DMS79 (cell line): ENCODE measurements at regions not wholly inside any gene's neighbourhood (a gene's known extent, or its start where the extent isn't known, plus 50 kb on each side); places are given as distances from the start of the nearest gene placed in this dataset.
"Not testable (repeated sequence)": the region's sequence is repeated elsewhere in the genome, so short reads cannot be mapped to it uniquely, and the experiment has no call there.

ENCODE experiments used
- DNase-seq: peaks from one replicate; lab custom pipeline; 2025; lab: John Stamatoyannopoulos, UW

DNA sequence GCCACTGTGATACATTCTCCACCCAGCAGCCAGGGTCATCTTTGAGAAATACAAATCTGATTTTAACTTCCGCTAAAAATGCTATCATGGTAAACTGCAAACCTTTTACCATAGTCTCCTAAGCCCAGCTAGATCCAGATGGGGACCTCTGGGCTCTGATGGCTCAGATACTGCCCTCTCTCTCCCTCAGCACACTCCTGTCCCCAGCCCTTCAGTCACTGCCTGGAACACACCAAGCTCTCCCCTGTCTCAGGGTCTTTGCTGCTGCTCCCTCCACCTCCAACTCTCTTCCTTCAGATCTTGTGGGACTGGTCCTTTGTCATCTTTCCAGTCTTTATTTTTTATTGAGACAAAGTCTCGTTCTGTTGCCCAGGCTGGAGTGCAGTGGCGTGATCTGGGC, 65.1 kb downstream of the SPRY4 start:
- DNase-seq, result no peak

DNA sequence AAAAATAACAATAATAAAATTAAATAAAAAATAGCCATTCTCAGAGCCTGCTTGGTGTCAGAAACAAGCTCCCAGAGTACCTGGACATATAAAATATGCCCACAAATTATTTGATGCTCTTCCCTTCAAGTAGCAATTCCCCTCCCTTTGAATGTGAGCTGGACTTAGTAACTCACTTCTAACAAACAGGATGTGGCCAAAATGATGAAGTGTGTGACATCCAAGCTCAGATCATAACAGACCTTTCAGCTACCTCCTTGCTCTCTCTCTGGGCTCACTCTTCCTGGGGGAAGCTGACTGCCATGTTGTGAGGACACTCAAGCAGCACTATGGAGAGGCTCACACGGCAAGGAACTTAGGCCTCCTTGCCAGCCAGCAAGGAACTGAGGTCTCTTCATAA, 69.0 kb downstream of the SPRY4 start:
- DNase-seq, result no peak

DNA sequence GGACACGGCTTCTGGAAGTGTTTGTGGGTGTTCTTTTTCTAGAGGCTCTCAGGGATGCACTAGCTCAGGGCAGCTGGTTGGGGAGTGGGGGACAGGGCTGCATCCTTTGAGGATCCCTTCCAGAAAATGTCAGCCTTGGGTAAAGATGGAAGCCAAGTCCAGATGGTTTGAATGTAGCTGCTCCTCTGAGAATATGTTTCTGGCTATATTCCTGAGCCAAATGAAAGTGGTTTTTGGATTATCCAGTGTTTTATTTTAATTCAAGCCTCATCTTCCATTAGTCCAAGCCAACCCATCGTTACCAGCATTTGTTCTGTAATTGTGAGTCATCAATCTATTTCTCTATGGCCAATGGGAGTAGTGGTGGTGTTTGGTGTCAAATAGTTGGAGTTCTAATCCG, 70.4 kb downstream of the SPRY4 start:
- DNase-seq, result no peak

DNA sequence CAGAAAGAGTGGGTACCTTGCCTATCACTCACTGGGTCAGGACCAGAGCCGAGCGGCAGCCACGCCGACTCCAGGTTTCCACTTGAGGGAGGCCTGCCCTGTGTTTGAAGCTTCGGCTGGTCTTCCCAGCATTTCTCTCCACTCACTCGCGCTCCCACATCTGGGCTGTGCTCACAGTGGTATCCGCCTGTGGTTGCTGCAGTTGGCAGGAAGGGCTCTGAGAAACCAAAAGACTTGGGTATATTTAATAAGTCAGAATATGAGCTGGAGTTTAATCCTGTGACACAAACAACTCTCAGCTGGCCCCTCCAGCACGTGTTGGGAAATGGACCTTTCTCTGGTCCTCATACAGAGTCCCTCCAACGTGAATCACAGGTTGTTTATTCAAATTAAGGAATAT, 70.9 kb downstream of the SPRY4 start:
- no peak for DNase-seq

DNA sequence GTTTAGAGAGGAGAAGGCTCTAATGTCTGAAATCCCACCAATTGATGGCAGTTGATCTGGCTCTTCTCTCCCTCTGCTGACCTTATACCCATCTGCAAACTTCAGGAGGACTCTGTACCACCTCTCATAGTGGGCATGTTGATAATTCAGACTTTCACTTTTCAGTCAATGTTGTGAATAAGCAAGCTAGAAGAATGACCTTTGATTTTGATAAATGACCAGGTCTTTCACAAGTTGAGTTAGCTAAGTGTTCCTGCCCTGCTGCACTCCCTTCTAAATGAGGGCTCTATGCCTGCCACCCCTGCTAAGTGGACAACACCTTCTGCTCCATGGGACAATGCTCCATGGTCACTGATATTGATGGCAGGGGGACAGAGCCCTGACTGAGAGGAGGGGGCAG, 74.7 kb downstream of the SPRY4 start:
- DNase-seq, result no peak

DNA sequence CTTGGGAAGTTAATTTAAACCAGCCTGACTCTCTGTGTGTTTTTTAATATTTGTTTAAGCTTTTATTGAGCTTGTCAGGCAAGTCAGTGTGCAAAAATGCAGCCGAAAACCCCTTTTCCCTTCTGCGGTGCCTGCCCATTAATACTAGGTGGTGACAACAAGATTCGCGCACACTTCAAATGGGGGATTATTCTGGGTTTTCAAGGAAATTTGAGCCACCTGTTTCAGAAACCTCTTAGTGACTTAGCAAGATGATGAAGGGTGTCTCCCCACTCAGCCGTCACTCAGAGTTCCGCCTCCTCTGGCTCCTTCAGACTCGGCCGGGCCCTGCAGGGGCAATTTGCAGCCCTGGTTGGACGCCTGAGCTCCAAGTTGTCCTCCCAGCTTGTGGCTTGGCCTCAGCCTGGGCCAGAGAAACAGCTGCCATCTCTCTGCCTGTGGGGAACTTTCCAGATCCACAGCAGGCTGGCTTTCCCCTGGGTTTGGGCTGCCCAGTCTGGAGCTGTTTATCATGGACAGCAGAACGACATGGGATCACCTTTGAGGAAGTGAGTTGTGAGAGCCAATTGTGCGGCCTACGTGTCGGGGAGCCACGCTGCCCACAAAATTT, 75.9 kb downstream of the SPRY4 start:
- no peak for DNase-seq

DNA sequence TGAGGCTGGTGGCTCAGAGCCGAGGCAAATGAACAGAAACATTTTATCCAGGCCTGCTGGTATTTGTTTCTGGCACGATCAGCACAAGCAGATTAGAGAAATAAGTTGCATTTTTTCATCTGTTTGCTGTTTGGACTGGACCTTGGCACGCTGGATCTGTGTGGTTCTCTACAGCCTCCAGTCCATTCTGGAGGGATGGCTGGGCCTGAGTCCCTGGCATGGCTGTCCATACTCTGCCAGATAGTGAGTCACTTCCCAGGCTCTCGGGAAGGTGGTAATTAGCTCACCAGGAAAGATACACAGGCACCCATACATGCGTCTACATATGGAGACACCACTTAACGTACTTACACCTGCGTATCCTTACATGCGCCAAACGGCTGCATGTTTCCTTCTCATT, 78.6 kb downstream of the SPRY4 start:
- DNase-seq, result no peak

DNA sequence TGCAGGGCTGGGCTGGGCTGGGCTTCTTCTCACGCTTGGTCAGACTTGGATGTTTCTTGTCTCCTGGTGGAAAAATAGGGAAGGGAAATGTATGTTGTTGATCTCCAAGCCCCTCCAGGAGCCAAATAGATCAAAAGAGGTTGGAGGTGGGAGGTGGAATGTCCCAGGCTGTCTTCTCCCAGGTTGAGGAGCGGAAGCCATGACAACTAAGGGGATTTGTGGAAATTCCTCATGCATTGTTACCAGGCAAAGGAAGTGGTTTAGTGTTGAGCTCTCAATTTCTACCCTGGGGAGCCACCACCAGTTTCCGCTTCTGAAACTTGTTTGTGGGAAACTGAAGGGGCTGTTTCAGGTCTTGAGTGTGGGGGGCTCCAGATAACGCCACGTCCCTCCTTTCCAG, 79.0 kb downstream of the SPRY4 start:
- no peak for DNase-seq

DNA sequence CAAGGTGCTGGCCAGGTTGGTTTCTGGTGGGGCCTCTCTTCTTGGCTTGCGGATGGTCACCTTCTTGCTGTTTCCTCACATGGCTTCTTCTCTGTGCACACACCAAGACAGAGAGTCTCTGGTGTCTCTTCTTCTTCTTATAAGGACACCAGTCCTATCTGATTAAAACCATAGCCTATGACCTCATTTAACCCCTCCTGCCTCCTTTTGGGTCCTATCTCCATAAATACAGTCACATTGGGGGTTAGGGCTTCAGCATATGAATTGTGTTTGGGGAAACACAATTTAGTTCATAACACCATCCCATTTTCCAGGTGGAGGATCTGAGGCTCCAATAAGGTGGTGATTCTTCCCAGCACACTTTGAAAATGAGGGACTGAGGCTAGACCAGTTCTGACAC, 80.4 kb downstream of the SPRY4 start:
- DNase-seq, result no peak

DNA sequence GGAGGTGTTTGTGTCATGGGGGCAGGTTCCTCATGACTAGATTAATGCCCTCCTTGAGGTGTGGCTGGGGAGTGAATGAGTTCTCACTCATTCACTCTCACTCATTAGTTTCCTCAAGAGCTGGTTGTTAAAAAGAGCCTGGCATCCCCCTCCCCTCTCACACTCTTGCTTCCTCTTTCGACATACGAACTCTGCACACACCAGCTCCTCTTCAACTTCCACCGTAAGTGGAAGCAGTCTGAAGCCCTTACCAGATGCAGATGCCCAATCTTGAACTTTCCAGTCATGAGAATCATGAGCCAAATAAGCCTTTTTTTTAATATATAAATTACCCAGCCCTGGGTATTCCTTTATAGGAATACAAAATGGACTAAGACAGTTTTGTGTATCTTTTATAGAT, 82.5 kb downstream of the SPRY4 start:
- no peak for DNase-seq

DNA sequence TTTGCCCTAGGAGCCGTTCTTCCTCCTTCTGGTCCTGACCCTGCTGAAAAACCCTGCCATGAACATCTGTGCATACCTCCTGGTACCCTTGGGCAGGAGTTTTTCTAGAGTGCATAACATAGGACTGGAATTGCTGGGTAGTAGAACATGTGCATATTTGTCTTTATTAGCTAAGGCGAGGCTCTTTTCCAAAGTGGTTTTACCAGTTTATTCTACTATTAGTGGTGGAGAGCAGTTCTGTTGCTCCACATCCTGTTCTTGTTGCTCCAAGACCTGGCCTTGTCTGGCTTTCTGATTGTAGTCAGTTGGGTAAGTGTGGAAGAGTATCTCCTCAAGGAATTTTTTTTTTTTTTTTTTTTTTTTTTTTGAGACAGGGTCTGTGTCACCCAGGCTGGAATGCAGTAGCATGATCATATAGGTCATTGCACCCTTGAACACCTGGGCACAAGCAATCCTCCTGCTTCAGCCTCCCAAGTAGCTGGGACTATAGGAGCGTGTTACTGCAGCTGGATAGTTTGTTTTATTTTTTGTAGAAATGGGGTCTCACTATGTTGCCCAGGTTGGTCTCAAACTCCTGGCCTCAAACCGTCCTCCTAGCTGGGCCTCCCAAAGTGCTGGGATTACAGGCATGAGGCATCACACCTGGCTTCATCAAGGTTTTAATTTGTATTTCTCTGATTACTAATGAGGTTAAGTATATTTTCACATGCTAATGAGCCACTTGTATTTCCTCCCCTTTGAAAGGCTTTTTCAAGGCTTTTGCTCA, 85.2 kb downstream of the SPRY4 start:
- DNase-seq, result no peak

DNA sequence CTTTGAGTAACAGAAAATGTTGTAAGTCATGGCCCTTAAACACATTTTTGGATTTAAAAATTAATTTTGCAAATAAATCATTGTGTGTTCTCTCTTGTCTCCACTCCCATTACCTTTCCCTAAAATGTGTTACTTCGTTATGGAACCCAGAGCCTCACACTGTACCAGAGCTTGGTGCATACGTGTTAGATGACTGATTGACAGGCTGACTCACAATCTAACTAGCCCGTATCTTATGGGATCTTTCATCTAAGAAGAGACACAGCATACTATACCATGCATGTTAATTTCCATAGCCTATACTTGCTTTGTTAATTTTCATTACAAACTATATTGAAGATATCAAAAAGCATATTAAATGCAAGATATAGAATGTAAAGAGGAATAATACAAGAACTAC, 87.1 kb downstream of the SPRY4 start:
- DNase-seq, result no peak

DNA sequence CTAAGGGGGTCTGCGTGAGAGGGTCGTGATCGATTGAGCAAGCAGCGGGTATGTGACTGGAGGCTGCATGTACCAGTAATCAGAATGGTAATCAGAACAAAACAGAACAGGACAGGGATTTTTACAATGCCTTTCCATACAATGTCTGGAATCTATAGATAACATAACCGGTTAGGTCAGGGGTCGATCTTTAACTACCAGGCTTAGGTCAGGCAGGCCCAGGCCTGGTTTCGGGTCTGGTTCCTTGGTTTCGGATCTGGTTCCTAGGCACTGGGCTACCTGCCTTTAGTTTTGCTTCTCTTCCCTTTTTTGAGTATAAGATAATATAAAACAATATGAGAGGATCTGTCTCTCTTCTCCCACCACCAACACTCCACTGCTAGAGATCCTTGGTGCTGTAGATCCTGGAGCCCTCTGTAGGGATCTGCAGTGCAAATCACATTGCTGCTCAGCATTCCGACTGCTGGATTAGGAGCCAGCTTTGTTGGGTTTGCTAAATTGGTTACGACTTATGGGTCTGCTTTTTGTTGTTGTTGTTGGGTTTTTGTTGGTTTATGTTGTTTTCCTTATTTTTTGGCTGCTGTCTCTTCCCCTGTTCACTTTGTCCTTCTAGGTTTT, 88.0 kb downstream of the SPRY4 start:
- not testable (repeated sequence) for DNase-seq

DNA sequence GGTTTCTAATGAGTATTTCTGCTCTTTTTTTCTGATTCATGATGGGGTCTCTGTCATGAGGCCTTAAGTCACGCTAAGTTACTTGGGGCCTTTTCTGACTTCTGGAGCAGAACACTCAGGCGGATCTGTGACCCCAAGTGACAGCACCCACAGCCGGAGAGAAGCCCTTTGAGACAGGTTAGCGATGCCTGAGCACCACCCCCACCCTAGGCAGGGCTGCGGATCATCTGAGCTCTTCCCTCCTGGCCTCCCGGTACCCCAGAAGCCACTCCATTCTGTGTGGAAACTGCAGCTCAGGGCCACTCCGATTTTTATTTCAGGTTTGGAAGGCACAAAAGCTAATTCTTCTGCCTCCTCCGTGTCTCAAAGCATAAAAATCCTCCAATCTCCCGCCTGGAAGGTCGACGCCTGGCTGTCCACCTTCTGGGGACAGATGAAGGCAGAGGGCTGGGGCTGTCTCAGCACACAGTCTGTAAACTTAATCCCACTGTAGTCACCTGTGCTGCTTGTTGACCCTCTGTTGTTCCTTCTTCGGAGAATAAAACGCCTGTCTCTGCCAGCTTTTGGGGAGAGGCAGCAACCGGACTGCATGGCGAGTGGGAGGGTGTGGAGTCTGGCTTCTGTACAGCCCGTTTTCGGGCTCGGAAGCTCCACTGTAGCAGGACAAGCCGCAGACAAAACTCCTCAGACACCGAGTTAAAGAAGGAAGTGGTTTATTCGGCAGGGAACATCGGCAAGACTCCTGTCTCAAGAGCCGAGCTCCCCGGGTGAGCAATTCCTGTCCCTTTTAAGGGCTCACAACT, 88.8 kb downstream of the SPRY4 start:
- DNase-seq, result no peak

DNA sequence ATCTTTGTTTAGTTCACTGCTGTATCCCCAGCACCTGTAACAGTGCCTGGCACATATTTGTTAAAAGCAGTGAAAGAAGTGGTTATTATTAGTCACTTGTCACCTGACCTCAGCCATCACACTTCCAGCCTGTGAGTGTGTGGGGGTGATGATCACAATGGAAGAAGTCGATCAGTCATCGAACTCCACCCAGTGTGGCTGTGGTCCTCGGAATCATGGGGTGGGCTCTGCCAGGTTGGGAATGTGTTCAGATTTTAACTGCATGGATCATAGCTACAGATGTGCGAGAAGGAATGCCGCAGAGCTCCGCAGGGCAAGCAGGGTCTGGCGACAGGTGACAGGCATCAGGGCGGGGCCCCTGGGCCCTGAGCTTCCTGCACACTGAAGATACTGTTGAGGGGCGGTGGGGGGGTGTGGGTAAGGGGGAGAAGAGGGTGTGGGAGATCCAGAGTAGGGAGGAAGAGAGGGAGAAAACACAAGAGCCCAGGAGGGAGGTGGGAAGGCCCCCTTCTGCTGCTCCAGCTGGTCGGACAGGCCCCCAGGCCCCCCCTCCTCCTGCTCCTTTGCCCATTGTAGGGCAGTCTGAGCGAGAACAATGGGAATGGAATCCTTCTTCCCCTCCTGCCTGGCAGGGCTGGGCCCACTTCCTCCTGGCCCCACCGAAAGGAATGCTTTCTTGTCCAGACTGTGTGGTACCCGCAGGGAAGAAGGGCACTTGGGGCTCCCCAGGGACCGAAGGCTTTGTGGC, 89.6 kb downstream of the SPRY4 start:
- no peak for DNase-seq

DNA sequence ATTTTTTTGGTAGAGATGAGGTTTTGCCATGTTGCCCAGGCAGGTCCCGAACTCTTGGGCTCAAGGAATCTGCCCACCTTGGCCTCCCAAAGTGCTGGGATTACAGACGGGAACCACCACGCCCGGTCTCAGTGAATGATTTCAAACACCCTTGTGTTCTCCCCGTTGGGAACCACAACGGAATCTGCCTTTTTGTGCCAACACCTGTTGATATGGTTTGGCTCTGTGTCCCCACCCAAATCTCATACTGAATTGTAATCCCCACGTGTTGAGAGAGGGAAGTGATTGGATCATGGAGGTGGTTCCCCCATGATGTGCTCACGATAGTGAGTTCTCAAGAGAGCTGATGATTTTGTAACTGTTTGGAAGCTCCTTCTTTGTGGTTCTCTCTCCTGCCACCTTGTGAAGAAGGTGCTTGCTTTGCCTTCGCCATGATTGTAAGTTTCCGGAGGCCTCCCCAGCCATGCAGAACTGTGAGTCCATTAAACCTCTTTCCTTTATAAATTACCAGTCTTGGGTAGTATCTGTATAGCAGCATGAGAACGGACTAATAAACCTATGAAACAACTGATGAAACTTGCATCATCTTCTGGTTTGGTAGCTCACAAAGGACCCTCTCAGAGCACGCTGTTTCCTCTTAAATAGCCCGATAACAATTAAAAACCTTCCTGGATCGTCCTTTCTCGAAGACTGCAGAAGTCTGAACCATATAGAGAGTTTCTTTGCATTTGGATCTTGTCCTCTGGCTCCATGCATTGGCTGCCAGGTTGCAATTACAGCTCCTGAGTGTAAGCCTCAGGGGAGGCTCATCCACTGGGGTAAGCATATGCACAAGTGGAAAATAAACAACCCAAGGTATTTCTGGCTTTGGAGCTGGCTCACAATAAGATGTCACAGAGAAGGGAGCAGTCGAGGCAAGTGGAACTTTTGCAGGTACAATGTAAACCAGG, 91.5 kb downstream of the SPRY4 start:
- DNase-seq, result no peak

DNA sequence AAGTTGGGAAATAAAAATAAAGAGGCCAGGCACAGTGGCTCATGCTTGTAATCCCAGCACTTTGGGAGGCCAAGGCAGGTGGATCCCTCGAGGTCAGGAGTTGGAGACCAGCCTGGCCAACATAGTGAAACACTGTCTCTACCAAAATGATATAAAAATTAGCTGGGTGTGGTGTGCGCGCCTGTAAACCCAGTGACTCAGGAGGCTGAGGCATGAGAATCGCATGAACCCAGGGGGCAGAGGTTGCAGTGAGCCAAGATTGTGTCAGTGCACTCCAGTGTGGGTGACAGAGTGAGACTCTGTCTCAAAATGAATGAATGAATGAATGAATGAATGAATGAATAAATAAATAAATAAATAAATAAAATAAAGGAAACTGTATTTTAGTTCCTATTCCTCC, 93.9 kb downstream of the SPRY4 start:
- not testable (repeated sequence) for DNase-seq

DNA sequence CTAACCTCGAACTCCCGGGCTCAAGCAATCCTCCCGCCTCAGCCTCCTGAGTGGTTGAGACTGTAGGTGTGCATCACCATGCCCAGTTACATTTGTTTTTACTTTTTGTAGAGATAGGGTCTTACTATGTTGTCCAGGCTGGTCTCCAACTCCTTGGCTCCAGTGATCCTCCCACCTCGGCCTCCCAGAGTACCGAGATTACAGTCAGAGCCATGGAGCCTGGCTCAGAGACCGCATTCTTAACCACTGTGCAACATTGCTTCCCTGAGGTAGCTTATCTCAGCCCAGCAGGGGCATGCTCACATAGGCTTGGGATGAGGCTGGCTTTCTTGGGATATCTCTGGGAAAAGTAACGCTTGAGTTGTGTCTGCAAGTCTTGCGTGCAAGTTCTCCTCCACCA, 99.7 kb downstream of the SPRY4 start:
- no peak for DNase-seq

DNA sequence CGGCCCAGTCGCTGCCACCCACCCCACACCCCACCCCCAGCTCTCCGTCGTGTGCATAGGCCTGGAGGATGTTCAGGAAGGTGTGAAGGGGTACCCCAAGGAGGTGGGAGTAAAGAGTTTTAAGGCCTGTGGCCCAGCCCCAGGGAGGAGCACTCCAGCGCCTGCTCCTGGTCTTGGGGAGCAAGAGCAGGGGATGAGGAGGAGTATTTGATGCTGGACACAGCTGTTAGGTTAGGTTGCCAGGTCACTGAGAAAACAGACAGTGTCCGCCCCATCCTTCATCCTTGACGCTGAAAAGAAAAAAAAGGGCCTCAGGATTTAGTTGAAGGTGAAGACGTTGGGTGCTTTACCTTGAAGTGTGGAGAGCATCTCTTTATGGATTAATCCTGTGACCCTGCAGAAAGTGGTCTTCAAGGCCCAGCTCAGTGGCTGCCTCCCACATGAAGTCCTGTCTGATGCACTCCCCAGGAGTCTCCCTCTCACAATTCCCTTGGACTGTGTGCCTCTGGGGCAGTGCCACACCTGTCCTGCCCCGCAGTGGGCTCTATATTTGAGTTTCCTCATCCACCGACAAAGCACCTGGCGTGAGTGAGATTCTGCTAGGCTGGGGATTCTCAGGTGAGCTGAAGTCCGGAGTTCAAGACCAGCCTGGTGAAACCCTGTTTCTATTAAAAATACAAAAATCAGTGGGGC, 101.8 kb downstream of the SPRY4 start:
- DNase-seq, result no peak

DNA sequence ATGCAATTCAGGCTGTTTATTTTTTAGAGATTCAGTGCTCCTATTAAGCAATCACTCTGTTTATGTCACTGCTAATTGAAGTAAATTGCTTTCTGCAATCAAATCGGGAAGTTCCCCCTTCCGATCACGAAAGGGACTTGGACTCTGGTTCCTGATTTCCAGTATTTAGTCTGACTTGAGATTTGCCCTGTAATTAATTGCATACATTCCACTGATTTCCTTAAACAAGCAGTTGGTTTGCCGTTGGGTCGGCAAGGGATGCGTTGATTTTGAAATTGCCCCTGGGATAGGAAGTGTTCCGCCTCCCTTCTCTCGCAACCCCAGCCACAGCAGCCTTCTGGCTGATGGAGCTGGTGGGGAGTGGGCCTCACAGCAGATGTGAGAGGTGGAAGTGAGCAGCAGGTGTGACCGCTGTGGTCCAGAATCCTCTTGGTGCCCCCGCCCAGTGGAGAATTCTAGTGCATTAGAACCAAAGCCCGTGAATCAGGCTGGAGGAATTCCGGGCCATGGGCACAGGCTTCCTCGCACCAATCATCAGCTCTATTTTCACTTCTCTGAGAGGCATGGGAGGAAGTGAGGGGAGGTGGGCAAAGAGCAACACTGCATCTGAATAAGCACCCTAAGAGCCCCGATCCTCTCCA, 102.5 kb downstream of the SPRY4 start:
- no peak for DNase-seq
